ENCODE measurements at regions not wholly inside any gene's neighbourhood (a gene's known extent, or its start where the extent isn't known, plus 50 kb on each side); places are given as distances from the start of the nearest gene placed in this dataset.

GRCh38 chr14:37848985-37849621 lies 253.7 kb downstream of the TTC6 start:
- no peaks in the 10 kb centered on the region for H3K27me3 ChIP-seq
- TF ChIP-seq CTCF (IDR thresholded peaks at IDR 0.05), result no peak
- no peak for TF ChIP-seq POLR2A (IDR thresholded peaks at IDR 0.05)
- no peaks in the 10 kb centered on the region for H3K4me1 ChIP-seq
- H3K36me3 ChIP-seq, result no peaks in the 10 kb centered on the region
- H3K27ac ChIP-seq, result no peak overlapping the region
- intact Hi-C loops (cut with DNase I), result no loop called here
- no peaks in the 10 kb centered on the region for H3K9me3 ChIP-seq
- H3K4me3 ChIP-seq, result no peak overlapping the region
- DNase-seq, result no peak
- 46 to 77% methylated on average over 2 of the region's 2 CpGs for whole genome bisulfite sequencing, 2 donors

- TF ChIP-seq POLR2A (IDR thresholded peaks at IDR 0.05), result no peak
- TF ChIP-seq CTCF (IDR thresholded peaks at IDR 0.05), result no peak
- H3K27me3 ChIP-seq, result no peaks in the 10 kb centered on the region
- H3K27ac ChIP-seq, result no peak overlapping the region
- no peaks in the 10 kb centered on the region for H3K4me1 ChIP-seq
- 63 to 80% methylated on average over 1 of the region's 1 CpG for WGBS, 2 donors
- no peak overlapping the region for H3K4me3 ChIP-seq
- H3K36me3 ChIP-seq, result no peaks in the 10 kb centered on the region
- intact Hi-C loops (cut with DNase I), result no loop called here
- no peaks in the 10 kb centered on the region for H3K9me3 ChIP-seq
- DNase-seq, result no peak
These were observed 255.6 kb downstream of the TTC6 start for GRCh38 chr14:37851054-37851453.

GRCh38 chr14:37855871-37856270 lies 260.4 kb downstream of the TTC6 start:
- H3K9me3 ChIP-seq, result no peaks in the 10 kb centered on the region
- H3K27me3 ChIP-seq, result no peaks in the 10 kb centered on the region
- no peaks in the 10 kb centered on the region for H3K36me3 ChIP-seq
- H3K27ac ChIP-seq, result no peak overlapping the region
- 68 to 82% methylated on average over 1 of the region's 1 CpG for WGBS, 2 donors
- no peak overlapping the region for H3K4me3 ChIP-seq
- DNase-seq, result no peak
- no peaks in the 10 kb centered on the region for H3K4me1 ChIP-seq
- no peak for TF ChIP-seq POLR2A (IDR thresholded peaks at IDR 0.05)
- TF ChIP-seq CTCF (IDR thresholded peaks at IDR 0.05), result no peak
- intact Hi-C loops (cut with DNase I), result no loop called here

GRCh38 chr14:37857774-37858266 lies 262.4 kb downstream of the TTC6 start:
- no peaks in the 10 kb centered on the region for H3K27me3 ChIP-seq
- H3K36me3 ChIP-seq, result no peaks in the 10 kb centered on the region
- H3K4me1 ChIP-seq, result peaks cover 0 to 4% (median 0%) of the 10 kb centered on the region in 3 donors
- TF ChIP-seq CTCF (IDR thresholded peaks at IDR 0.05) (no peak), POLR2A (IDR thresholded peaks at IDR 0.05) (no peak)
- no peak for DNase-seq
- no peaks in the 10 kb centered on the region for H3K9me3 ChIP-seq
- WGBS, 2 donors, result 89 to 91% methylated on average over 2 of the region's 2 CpGs
- H3K4me3 ChIP-seq, result no peak overlapping the region
- intact Hi-C loops (cut with DNase I), result no loop called here
- H3K27ac ChIP-seq, result no peak overlapping the region

- H3K9me3 ChIP-seq, result no peaks in the 10 kb centered on the region
- H3K4me3 ChIP-seq, result no peak overlapping the region
- TF ChIP-seq POLR2A (IDR thresholded peaks at IDR 0.05) (no peak), CTCF (IDR thresholded peaks at IDR 0.05) (no peak)
- no peak overlapping the region for H3K27ac ChIP-seq
- no peaks in the 10 kb centered on the region for H3K36me3 ChIP-seq
- intact Hi-C loops (cut with DNase I), result no loop called here
- H3K4me1 ChIP-seq, result peaks cover 0 to 4% (median 0%) of the 10 kb centered on the region in 3 donors
- WGBS, 2 donors, result 86 to 90% methylated on average over 1 of the region's 1 CpG
- DNase-seq, result no peak
- no peaks in the 10 kb centered on the region for H3K27me3 ChIP-seq
These were observed 263.3 kb downstream of the TTC6 start for GRCh38 chr14:37858733-37859132.
